A549 (cell line): ENCODE measurements at regions not wholly inside any gene's neighbourhood (a gene's known extent, or its start where the extent isn't known, plus 50 kb on each side); places are given as distances from the start of the nearest gene placed in this dataset.

Source experiments
- ATAC-seq, 2 experiments: fragments of 200-7000 bp in 1 of 2; fragments of >200 bp in 1 of 2; cut with Nextera tagmentation in 1 of 2; cut with Tn5 transposase in 1 of 2; 3 replicates each; pipeline versions ENCODE4 v1.8.0 to v1.9.1; 2018 to 2020; ENCODE audit warnings: mild to moderate bottlenecking in 1 of 2, moderate library complexity in 1 of 2
- CTCF ChIA-PET: fragments of 300-600 bp; sonication (Branson Sonifier 250); formaldehyde crosslinking; extraction: SDS; loops from one replicate; lab custom pipeline; 2021; ENCODE audit warnings: antibody characterized with exemption, inconsistent platforms; lab: Yijun Ruan, JAX
- POLR2A ChIA-PET: fragments of 350-600 bp; formaldehyde crosslinking; extraction: SDS; loops from one replicate; lab custom pipeline; 2021; ENCODE audit warnings: antibody characterized with exemption, inconsistent platforms; lab: Yijun Ruan, JAX
- DNase-seq, 2 experiments: peaks; one replicate each; pipeline versions ENCODE4 v3.0.0 to v3.0.0-alpha.2; 2011 to 2016; ENCODE audit warnings: low read depth in 1 of 2, low spot score in 1 of 2
- FAIRE-seq: peaks from 2 replicates; lab custom pipeline; 2011; peaks lifted over from hg19 to GRCh38; lab: Jason Lieb, UNC
- H3K27ac ChIP-seq, 2 experiments: fragments of >200 bp; sonication (Bioruptor Twin); formaldehyde crosslinking; 3 replicates each; pipeline ENCODE4 v1.5.1; 2016 to 2017
- H3K4me1 ChIP-seq: fragments of >200 bp; sonication (Bioruptor Twin); formaldehyde crosslinking; 3 replicates; pipeline ENCODE4 v1.6.1; 2016
- H3K4me2 ChIP-seq: fragments of >200 bp; sonication (Bioruptor Twin); formaldehyde crosslinking; 3 replicates; pipeline ENCODE4 v1.6.1; 2016
- H3K4me3 ChIP-seq: fragments of >200 bp; sonication (Bioruptor Twin); formaldehyde crosslinking; 3 replicates; pipeline ENCODE4 v1.5.1; 2016
- H3K9me3 ChIP-seq: fragments of >200 bp; sonication (Bioruptor Twin); formaldehyde crosslinking; 3 replicates; pipeline ENCODE4 v1.6.1; 2016
- BHLHE40 ChIP-seq: IDR thresholded peaks from 2 replicates; pipeline ENCODE4 v1.6.1; 2012; ENCODE audit warnings: low read depth, low read length, inconsistent platforms
- CBX2 ChIP-seq: fragments of 200-600 bp; sonication (generic); IDR thresholded peaks from 2 replicates; pipeline ENCODE4 v1.6.1; 2016; ENCODE audit warnings: low read depth, mild to moderate bottlenecking, borderline replicate concordance
- CHD4 ChIP-seq: fragments of 200-600 bp; sonication (generic); IDR thresholded peaks from 2 replicates; pipeline ENCODE4 v1.6.1; 2016; ENCODE audit warnings: antibody characterized with exemption, mild to moderate bottlenecking, borderline replicate concordance
- EHF ChIP-seq: fragments of 250-450 bp; sonication (Bioruptor Pico); IDR thresholded peaks from 2 replicates; pipeline ENCODE4 v1.5.0; 2020; ENCODE audit warnings: mild to moderate bottlenecking
- EHMT2 ChIP-seq: fragments of 200-600 bp; sonication (generic); IDR thresholded peaks from 2 replicates; pipeline ENCODE4 v1.6.1; 2016; ENCODE audit warnings: antibody characterized with exemption, low read depth, mild to moderate bottlenecking, moderate library complexity
- EP300 ChIP-seq, 2 experiments: fragments of >200 bp; sonication (Bioruptor Twin); formaldehyde crosslinking; IDR thresholded peaks; 2 replicates in 1 of 2; 3 replicates in 1 of 2; pipeline ENCODE4 v1.6.1; 2016 to 2017
- FOSB ChIP-seq: fragments of 250-450 bp; sonication (Bioruptor Pico); IDR thresholded peaks from 2 replicates; pipeline ENCODE4 v1.5.0; 2020; ENCODE audit warnings: mild to moderate bottlenecking, moderate library complexity
- FOXS1 ChIP-seq: fragments of 250-450 bp; sonication (Bioruptor Pico); IDR thresholded peaks from 2 replicates; pipeline ENCODE4 v1.5.0; 2020; ENCODE audit warnings: mild to moderate bottlenecking, moderate library complexity
- GATA3 ChIP-seq: IDR thresholded peaks from 2 replicates; pipeline ENCODE4 v1.6.1; 2012; ENCODE audit warnings: borderline replicate concordance
- HDAC2 ChIP-seq: fragments of 200-600 bp; sonication (generic); IDR thresholded peaks from 2 replicates; pipeline ENCODE4 v1.6.1; 2016
- HOXA7 ChIP-seq: fragments of 250-450 bp; sonication (Bioruptor Pico); IDR thresholded peaks from 2 replicates; pipeline ENCODE4 v1.5.0; 2020; ENCODE audit warnings: mild to moderate bottlenecking, moderate library complexity
- JUN ChIP-seq, 2 experiments: fragments of >200 bp; sonication (Bioruptor Twin); formaldehyde crosslinking; IDR thresholded peaks; 2 replicates in 1 of 2; 3 replicates in 1 of 2; pipeline ENCODE4 v1.6.1; 2016 to 2017
- JUNB ChIP-seq: fragments of >200 bp; sonication (Bioruptor Twin); formaldehyde crosslinking; IDR thresholded peaks from 2 replicates; pipeline ENCODE4 v1.6.1; 2016
- KDM1A ChIP-seq: fragments of 200-600 bp; sonication (generic); IDR thresholded peaks from 2 replicates; pipeline ENCODE4 v1.6.1; 2016; ENCODE audit warnings: low read depth, mild to moderate bottlenecking
- MAFK ChIP-seq: fragments of 450-650 bp; IDR thresholded peaks from 2 replicates; pipeline ENCODE4 v1.6.1; 2014; ENCODE audit not compliant: partially characterized antibody
- NFE2L2 ChIP-seq: fragments of 150-350 bp; conservative IDR thresholded peaks from 2 replicates; pipeline ENCODE4 v1.6.1; 2014; ENCODE audit warnings: low read length
- NR3C1 ChIP-seq: fragments of >200 bp; sonication (Bioruptor Twin); formaldehyde crosslinking; IDR thresholded peaks from 3 replicates; pipeline ENCODE4 v1.6.1; 2017
- PBX3 ChIP-seq: IDR thresholded peaks from 2 replicates; pipeline ENCODE4 v1.6.1; 2012
- RAD21 ChIP-seq, 2 experiments: fragments of >200 bp in 1 of 2; sonication (Bioruptor Twin) in 1 of 2; formaldehyde crosslinking in 1 of 2; IDR thresholded peaks in 1 of 2; conservative IDR thresholded peaks in 1 of 2; 2 replicates in 1 of 2; 3 replicates in 1 of 2; pipeline ENCODE4 v1.6.1; 2012 to 2018; ENCODE audit warnings: inconsistent platforms in 1 of 2
- RCOR1 ChIP-seq: fragments of 150-350 bp; IDR thresholded peaks from 2 replicates; pipeline ENCODE4 v1.6.1; 2014; ENCODE audit warnings: antibody characterized with exemption, low read length, low read depth
- TFCP2L1 ChIP-seq: fragments of 250-450 bp; sonication (Bioruptor Pico); IDR thresholded peaks from 2 replicates; pipeline ENCODE4 v1.5.0; 2021; ENCODE audit warnings: mild to moderate bottlenecking
- ZNF302 ChIP-seq: fragments of 250-450 bp; sonication (Bioruptor Pico); IDR thresholded peaks from 2 replicates; pipeline ENCODE4 v1.9.0; 2021; ENCODE audit warnings: inconsistent platforms, mild to moderate bottlenecking, moderate library complexity
- ZSCAN20 ChIP-seq: fragments of 250-450 bp; sonication (Bioruptor Pico); IDR thresholded peaks from 2 replicates; pipeline ENCODE4 v1.8.0; 2022; ENCODE audit warnings: mild to moderate bottlenecking, moderate library complexity
- WGBS: methylation state at CpG from one replicate; pipeline ENCODE4 v1.1.6; 2017; ENCODE audit errors: missing lambda C conversion rate; 5-methylcytosine and 5-hydroxymethylcytosine counted together
- TF ChIP-seq, protein P1 (sequence below): fragments of 450-650 bp; IDR thresholded peaks from 2 replicates; pipeline ENCODE4 v1.6.1; 2014; ENCODE audit warnings: antibody characterized with exemption
- TF ChIP-seq, protein P2 (sequence below): fragments of >200 bp; sonication (Bioruptor Twin); formaldehyde crosslinking; IDR thresholded peaks from 2 replicates; pipeline ENCODE4 v1.6.1; 2016
- TF ChIP-seq, protein P3 (sequence below): fragments of >200 bp; sonication (Bioruptor Twin); formaldehyde crosslinking; IDR thresholded peaks from 3 replicates; pipeline ENCODE4 v1.5.1; 2016
- TF ChIP-seq, protein P4 (sequence below): IDR thresholded peaks from 2 replicates; pipeline ENCODE4 v1.6.1; 2012
- TF ChIP-seq, protein P5 (sequence below): fragments of >200 bp; sonication (Bioruptor Twin); formaldehyde crosslinking; IDR thresholded peaks from 3 replicates; pipeline ENCODE4 v1.6.1; 2016

DNA sequence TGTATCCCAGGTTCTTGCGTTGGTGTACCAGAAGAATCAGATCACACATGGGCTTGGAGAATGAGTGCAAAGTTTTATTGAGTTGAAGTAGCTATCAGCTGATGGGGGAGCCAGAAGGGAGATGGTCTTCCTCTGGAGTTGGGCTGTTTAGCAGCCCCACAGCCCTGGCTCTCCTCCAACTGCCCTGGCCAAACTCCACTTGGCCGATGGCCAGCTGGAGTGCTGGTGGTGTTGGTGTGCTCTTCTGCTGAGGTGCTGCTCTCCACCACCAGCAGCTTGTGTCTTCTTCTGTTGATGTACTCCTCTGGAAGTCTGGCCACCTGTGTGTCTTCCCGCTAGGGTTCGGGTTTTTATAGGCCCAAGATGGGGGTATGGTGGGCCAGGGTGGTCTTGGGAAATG is 172.8 kb downstream of the TINAG start:
- Histone ChIP-seq H3K27ac (no peak overlapping the region), H3K4me2 (no peak overlapping the region), H3K4me3 (no peak overlapping the region), H3K4me1 (no peaks in the 10 kb centered on the region), H3K9me3 (no peaks in the 10 kb centered on the region)
- 59% methylated on average over 4 of the region's 4 CpGs for WGBS
- FAIRE-seq = no peak
- ChIA-PET POLR2A (no interaction called here), CTCF (interaction anchor here (0.5 kb wide), 1 partner anchor 15 kb away, joined by 3 read pairs; no protein-coding TSS in a partner anchor)
- no peak for DNase-seq
- no peak for ATAC-seq
- TF ChIP-seq EP300 (IDR thresholded peaks at IDR 0.05) = no peak
- TF ChIP-seq CHD4 = no peak
- no peak for TF ChIP-seq EHMT2
- TF ChIP-seq FOSB = no peak
- no peak for TF ChIP-seq EHF (CRISPR knock-in tag)
- TF ChIP-seq, protein P1, sequence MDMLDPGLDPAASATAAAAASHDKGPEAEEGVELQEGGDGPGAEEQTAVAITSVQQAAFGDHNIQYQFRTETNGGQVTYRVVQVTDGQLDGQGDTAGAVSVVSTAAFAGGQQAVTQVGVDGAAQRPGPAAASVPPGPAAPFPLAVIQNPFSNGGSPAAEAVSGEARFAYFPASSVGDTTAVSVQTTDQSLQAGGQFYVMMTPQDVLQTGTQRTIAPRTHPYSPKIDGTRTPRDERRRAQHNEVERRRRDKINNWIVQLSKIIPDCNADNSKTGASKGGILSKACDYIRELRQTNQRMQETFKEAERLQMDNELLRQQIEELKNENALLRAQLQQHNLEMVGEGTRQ = no peak
- no peak for TF ChIP-seq BHLHE40
- TF ChIP-seq, protein P2, sequence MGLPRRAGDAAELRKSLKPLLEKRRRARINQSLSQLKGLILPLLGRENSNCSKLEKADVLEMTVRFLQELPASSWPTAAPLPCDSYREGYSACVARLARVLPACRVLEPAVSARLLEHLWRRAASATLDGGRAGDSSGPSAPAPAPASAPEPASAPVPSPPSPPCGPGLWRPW = no peak

- POLR2A ChIA-PET = no interaction called here
- Histone ChIP-seq H3K9me3 (no peaks in the 10 kb centered on the region), H3K4me2 (no peak overlapping the region), H3K4me1 (peaks cover 7% of the 10 kb centered on the region; the same call in 1 of the 3 replicates), H3K4me3 (no peak overlapping the region), H3K27ac (no peak overlapping the region)
- DNase-seq = no peak
- FAIRE-seq = no peak
- CTCF ChIA-PET = no interaction called here
- TF ChIP-seq HDAC2 (no peak), ZNF302 (no peak), KDM1A (no peak), CBX2 (no peak), EP300 (IDR thresholded peaks at IDR 0.05) (no peak), CHD4 (no peak), HOXA7 (CRISPR knock-in tag) (no peak)
- no peak for ATAC-seq
- WGBS = 45% methylated on average over 3 of the region's 3 CpGs
Observed at GRCh38 chr6:54491431-54491830, 183.2 kb downstream of the TINAG start.

DNA sequence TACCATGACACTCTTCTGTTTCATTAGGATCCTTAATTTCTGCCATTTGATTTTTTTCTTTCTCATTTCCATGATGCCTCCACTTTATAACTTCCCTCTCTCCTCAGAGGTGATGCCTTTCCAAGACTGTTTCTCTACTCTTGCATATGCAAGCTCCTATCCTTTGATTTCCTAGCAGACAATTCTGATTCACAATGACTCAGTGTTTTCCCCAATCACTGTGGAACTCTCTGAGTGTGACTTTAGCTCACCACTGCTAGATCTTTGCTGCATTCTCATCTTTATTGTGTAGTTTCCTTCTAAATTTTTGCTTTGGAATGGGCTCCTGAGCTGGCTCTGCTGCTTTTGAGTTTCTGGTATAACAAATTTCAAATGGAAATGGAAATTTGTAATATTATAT is 184.9 kb downstream of the TINAG start:
- peak; percentile 1 to 55 for DNase-seq
- H3K4me1 ChIP-seq = peaks cover 7% of the 10 kb centered on the region; the same call in 1 of the 3 replicates
- no peak overlapping the region for H3K4me3 ChIP-seq
- peak overlapping the region; percentile 52 to 74; a peak in 5 of 6 replicates for H3K27ac ChIP-seq
- no peaks in the 10 kb centered on the region for H3K9me3 ChIP-seq
- peak overlapping the region; percentile 51; the same call in 2 of the 3 replicates for H3K4me2 ChIP-seq
- peak; percentile 50 to 53; a peak in 4 of 6 replicates for ATAC-seq
- POLR2A ChIA-PET = no interaction called here
- peak; percentile 32 for TF ChIP-seq MAFK
- no peak for TF ChIP-seq NR3C1
- 0 out of 2 replicates have a peak, but pooled peaks have one; percentile 21 for TF ChIP-seq NFE2L2
- 0 out of 2 replicates have a peak, but pooled peaks have one; percentile 22 for TF ChIP-seq JUNB
- FAIRE-seq = no peak
- CTCF ChIA-PET = no interaction called here

- H3K4me2 ChIP-seq = no peak overlapping the region
- H3K9me3 ChIP-seq = no peaks in the 10 kb centered on the region
- ChIA-PET POLR2A (no interaction called here), CTCF (no interaction called here)
- DNase-seq = no peak
- H3K4me1 ChIP-seq = no peaks in the 10 kb centered on the region
- H3K27ac ChIP-seq = no peak overlapping the region
- WGBS = 6% methylated on average over 1 of the region's 1 CpG
- H3K4me3 ChIP-seq = no peak overlapping the region
- ATAC-seq = no peak
- no peak for FAIRE-seq
- TF ChIP-seq, protein P3, sequence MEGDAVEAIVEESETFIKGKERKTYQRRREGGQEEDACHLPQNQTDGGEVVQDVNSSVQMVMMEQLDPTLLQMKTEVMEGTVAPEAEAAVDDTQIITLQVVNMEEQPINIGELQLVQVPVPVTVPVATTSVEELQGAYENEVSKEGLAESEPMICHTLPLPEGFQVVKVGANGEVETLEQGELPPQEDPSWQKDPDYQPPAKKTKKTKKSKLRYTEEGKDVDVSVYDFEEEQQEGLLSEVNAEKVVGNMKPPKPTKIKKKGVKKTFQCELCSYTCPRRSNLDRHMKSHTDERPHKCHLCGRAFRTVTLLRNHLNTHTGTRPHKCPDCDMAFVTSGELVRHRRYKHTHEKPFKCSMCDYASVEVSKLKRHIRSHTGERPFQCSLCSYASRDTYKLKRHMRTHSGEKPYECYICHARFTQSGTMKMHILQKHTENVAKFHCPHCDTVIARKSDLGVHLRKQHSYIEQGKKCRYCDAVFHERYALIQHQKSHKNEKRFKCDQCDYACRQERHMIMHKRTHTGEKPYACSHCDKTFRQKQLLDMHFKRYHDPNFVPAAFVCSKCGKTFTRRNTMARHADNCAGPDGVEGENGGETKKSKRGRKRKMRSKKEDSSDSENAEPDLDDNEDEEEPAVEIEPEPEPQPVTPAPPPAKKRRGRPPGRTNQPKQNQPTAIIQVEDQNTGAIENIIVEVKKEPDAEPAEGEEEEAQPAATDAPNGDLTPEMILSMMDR = no peak
- TF ChIP-seq ZNF302 (no peak), ZSCAN20 (CRISPR knock-in tag) (no peak), RAD21 (conservative IDR thresholded peaks at IDR 0.05 in 1 of 2, IDR thresholded peaks at IDR 0.05 in 1 of 2) (no peak), GATA3 (no peak), RCOR1 (no peak), MAFK (no peak), CBX2 (no peak), TFCP2L1 (CRISPR knock-in tag) (no peak), JUN (IDR thresholded peaks at IDR 0.05) (no peak), PBX3 (no peak), FOSB (no peak), FOXS1 (no peak)
- TF ChIP-seq, protein P4, sequence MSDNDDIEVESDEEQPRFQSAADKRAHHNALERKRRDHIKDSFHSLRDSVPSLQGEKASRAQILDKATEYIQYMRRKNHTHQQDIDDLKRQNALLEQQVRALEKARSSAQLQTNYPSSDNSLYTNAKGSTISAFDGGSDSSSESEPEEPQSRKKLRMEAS = no peak
- TF ChIP-seq, protein P5, sequence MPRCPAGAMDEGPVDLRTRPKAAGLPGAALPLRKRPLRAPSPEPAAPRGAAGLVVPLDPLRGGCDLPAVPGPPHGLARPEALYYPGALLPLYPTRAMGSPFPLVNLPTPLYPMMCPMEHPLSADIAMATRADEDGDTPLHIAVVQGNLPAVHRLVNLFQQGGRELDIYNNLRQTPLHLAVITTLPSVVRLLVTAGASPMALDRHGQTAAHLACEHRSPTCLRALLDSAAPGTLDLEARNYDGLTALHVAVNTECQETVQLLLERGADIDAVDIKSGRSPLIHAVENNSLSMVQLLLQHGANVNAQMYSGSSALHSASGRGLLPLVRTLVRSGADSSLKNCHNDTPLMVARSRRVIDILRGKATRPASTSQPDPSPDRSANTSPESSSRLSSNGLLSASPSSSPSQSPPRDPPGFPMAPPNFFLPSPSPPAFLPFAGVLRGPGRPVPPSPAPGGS = no peak
Observed at GRCh38 chr6:54503144-54503543, 194.9 kb downstream of the TINAG start.
